GM12878 (cell line): ENCODE measurements at regions not wholly inside any gene's neighbourhood (a gene's known extent, or its start where the extent isn't known, plus 50 kb on each side); places are given as distances from the start of the nearest gene placed in this dataset.

Experiments
- ATAC-seq: fragments of 200-7000 bp; cut with Tn5 transposase; 3 replicates; pipeline ENCODE4 v1.9.1; 2020; ENCODE audit warnings: mild to moderate bottlenecking, moderate library complexity
- BruUV-seq: library from RNA; stranded (reverse); fragments of 400-500 nt; replicated peaks from 2 replicates; lab custom pipeline; 2021; lab: Mats Ljungman, UMichigan
- CTCF ChIA-PET: fragments of 300-600 bp; sonication (Branson Sonifier 250); formaldehyde crosslinking; extraction: SDS; loops from one replicate; lab custom pipeline; 2021; ENCODE audit warnings: inconsistent platforms; lab: Yijun Ruan, JAX
- POLR2A ChIA-PET: fragments of 350-600 bp; formaldehyde crosslinking; extraction: SDS; loops from one replicate; lab custom pipeline; 2021; ENCODE audit warnings: inconsistent platforms; lab: Charles Lee
- RAD21 ChIA-PET: fragments of 300-600 bp; sonication (Branson Sonifier 250); formaldehyde crosslinking; loops from one replicate; lab custom pipeline; 2023; ENCODE audit warnings: antibody characterized with exemption; ENCODE audit not compliant: unreplicated experiment; lab: Charles Lee
- SMC1A ChIA-PET: fragments of 300-600 bp; sonication (Branson Sonifier 250); formaldehyde crosslinking; loops from one replicate; lab custom pipeline; 2023; ENCODE audit not compliant: unreplicated experiment, uncharacterized antibody; lab: Charles Lee
- DNase-seq: peaks from one replicate; pipeline ENCODE4 v3.0.0-alpha.2; 2011; ENCODE audit warnings: low read depth, low spot score
- FAIRE-seq: peaks from 3 replicates; lab custom pipeline; 2011; peaks lifted over from hg19 to GRCh38; lab: Jason Lieb, UNC
- H2AFZ ChIP-seq: 2 replicates; pipeline ENCODE4 v1.6.0; 2011; ENCODE audit warnings: low read depth, low read length, control low read depth; ENCODE audit not compliant: control insufficient read depth
- H3K27ac ChIP-seq: 2 replicates; pipeline ENCODE4 v1.5.1; 2011; ENCODE audit warnings: control low read depth; ENCODE audit not compliant: control insufficient read depth, insufficient read depth
- H3K27me3 ChIP-seq, 2 experiments: replicated peaks in 1 of 2; 2 replicates each; pipeline versions ENCODE4 v1.6.0 to v1.6.1; 2011; ENCODE audit warnings: low read length in 1 of 2; ENCODE audit not compliant: control insufficient read depth in 2 of 2, insufficient read depth in 2 of 2
- H3K36me3 ChIP-seq, 2 experiments: 2 replicates each; pipeline ENCODE4 v1.5.1; 2011; ENCODE audit warnings: low read length in 1 of 2; ENCODE audit not compliant: control insufficient read depth in 2 of 2, insufficient read depth in 2 of 2
- H3K4me1 ChIP-seq: 2 replicates; pipeline ENCODE4 v1.6.1; 2011; ENCODE audit warnings: mild to moderate bottlenecking, low read length, moderate library complexity, mixed read lengths; ENCODE audit not compliant: control insufficient read depth, insufficient read depth
- H3K4me2 ChIP-seq: 2 replicates; pipeline ENCODE4 v1.6.0; 2011; ENCODE audit warnings: control low read depth; ENCODE audit not compliant: control insufficient read depth, insufficient read depth
- H3K4me3 ChIP-seq: fragments of 200-600 bp; sonication (generic); 2 replicates; pipeline ENCODE4 v1.5.1; 2016
- H3K79me2 ChIP-seq: 2 replicates; pipeline ENCODE4 v1.6.0; 2011; ENCODE audit warnings: low read length; ENCODE audit not compliant: control insufficient read depth, insufficient read depth
- H3K9ac ChIP-seq: 2 replicates; pipeline ENCODE4 v1.8.0; 2011; ENCODE audit warnings: low read length, control low read depth, mixed read lengths; ENCODE audit not compliant: control insufficient read depth, insufficient read depth
- H3K9me3 ChIP-seq: replicated peaks from 3 replicates; pipeline ENCODE4 v1.5.1; 2011; ENCODE audit warnings: mild to moderate bottlenecking, low read length; ENCODE audit not compliant: control insufficient read depth, insufficient read depth
- H4K20me1 ChIP-seq: 2 replicates; pipeline ENCODE4 v1.6.0; 2011; ENCODE audit not compliant: control insufficient read depth, insufficient read depth
- CBX5 ChIP-seq: sonication (generic); IDR thresholded peaks from 2 replicates; pipeline ENCODE4 v1.6.1; 2016; ENCODE audit warnings: low read depth, moderate library complexity, mild to moderate bottlenecking, inconsistent platforms
- GABPA ChIP-seq: IDR thresholded peaks from 2 replicates; pipeline ENCODE4 v1.6.1; 2014; ENCODE audit warnings: antibody characterized with exemption, low read depth, mild to moderate bottlenecking, inconsistent platforms
- KLF5 ChIP-seq: fragments of 450-650 bp; IDR thresholded peaks from 2 replicates; pipeline ENCODE4 v1.6.1; 2014; ENCODE audit warnings: mild to moderate bottlenecking; ENCODE audit not compliant: partially characterized antibody
- LARP7 ChIP-seq: fragments of 450-650 bp; IDR thresholded peaks from 2 replicates; pipeline ENCODE4 v1.6.1; 2017; ENCODE audit warnings: mild to moderate bottlenecking
- NR2C1 ChIP-seq: fragments of 450-650 bp; IDR thresholded peaks from 2 replicates; pipeline ENCODE4 v1.6.1; 2017; ENCODE audit warnings: antibody characterized with exemption, mild to moderate bottlenecking, moderate library complexity
- NRF1 ChIP-seq: conservative IDR thresholded peaks from 2 replicates; pipeline ENCODE4 v1.6.1; 2011; ENCODE audit warnings: mild to moderate bottlenecking, low read depth, low read length, improper control_type of control experiment
- RFX5 ChIP-seq: IDR thresholded peaks from 2 replicates; pipeline ENCODE4 v1.6.1; 2011; ENCODE audit warnings: low read depth, low read length, improper control_type of control experiment
- SIX5 ChIP-seq: IDR thresholded peaks from 2 replicates; pipeline ENCODE4 v1.6.1; 2011; ENCODE audit warnings: mild to moderate bottlenecking, low read depth, low read length, moderate library complexity; ENCODE audit not compliant: severe bottlenecking
- WGBS: methylation state at CpG from one replicate; pipeline ENCODE4 v1.1.6; 2016; ENCODE audit warnings: low lambda C conversion rate; ENCODE audit not compliant: insufficient replicate concordance, insufficient coverage; ENCODE audit errors: missing lambda C conversion rate; 5-methylcytosine and 5-hydroxymethylcytosine counted together
- in situ Hi-C: fragments of 300-500 bp; cut with MboI; formaldehyde crosslinking; loops from 9 replicates; pipeline ENCODE4 v1.14.3; 2018; ENCODE audit warnings: mixed read lengths
- intact Hi-C: fragments of 100-400 bp; cut with micrococcal nuclease; formaldehyde crosslinking; loops from one replicate; pipeline ENCODE4 v1.14.2; 2022; ENCODE audit not compliant: unreplicated experiment
- TF ChIP-seq, protein P1 (sequence below): fragments of 450-650 bp; IDR thresholded peaks from 2 replicates; pipeline ENCODE4 v1.6.1; 2017; ENCODE audit warnings: mild to moderate bottlenecking, low read depth, inconsistent platforms; ENCODE audit not compliant: poor library complexity, severe bottlenecking
- TF ChIP-seq, protein P2 (sequence below): fragments of 450-650 bp; formaldehyde crosslinking; IDR thresholded peaks from 2 replicates; pipeline ENCODE4 v1.4.0; 2022; ENCODE audit warnings: mild to moderate bottlenecking, moderate library complexity
- TF ChIP-seq, protein P3 (sequence below): fragments of 450-650 bp; conservative IDR thresholded peaks from 2 replicates; pipeline ENCODE4 v1.6.1; 2017; ENCODE audit warnings: mild to moderate bottlenecking, moderate library complexity
- TF ChIP-seq, protein P4 (sequence below): IDR thresholded peaks from 2 replicates; pipeline ENCODE4 v1.6.1; 2011; ENCODE audit warnings: low read depth, low read length, improper control_type of control experiment, borderline replicate concordance

DNA sequence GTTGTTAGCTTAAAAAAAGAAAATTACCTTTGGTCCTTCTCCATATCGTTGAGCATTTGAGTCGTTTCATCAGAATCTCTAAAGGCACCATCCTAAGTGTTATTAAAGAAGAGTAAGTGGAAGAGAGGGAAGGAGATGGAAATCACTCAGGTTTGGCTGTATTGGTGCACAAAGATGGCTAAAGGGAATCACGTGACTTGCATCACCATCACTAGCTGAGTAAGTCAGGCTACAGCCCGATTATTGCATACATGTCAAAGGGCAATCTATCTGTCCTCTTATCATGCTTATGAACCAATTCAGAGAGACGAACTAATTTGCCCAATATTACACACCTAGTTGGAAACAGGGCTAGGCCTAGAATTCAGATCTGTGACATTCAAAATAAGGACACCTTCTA, 137.6 kb downstream of the CMPK2 start:
- RAD21 ChIA-PET: no interaction called here
- SMC1A ChIA-PET: no interaction called here
- 0% methylated on average over 5 of the region's 5 CpGs for WGBS
- H3K27ac ChIP-seq: no peak overlapping the region
- POLR2A ChIA-PET: no interaction called here
- in situ Hi-C loops (no loop called here), intact Hi-C loops (no loop called here)
- FAIRE-seq (no peak), ATAC-seq (no peak), DNase-seq (no peak)
- no peaks in the 10 kb centered on the region for H4K20me1 ChIP-seq
- CTCF ChIA-PET: no interaction called here
- no peak overlapping the region for H3K9ac ChIP-seq
- H2AFZ ChIP-seq: no peak overlapping the region
- H3K4me3 ChIP-seq: no peak overlapping the region
- no peak overlapping the region for H3K4me2 ChIP-seq
- BruUV-seq: no TSS peak
- no peaks in the 10 kb centered on the region for H3K36me3 ChIP-seq
- H3K79me2 ChIP-seq: no peaks in the 10 kb centered on the region
- no peaks in the 10 kb centered on the region; a peak in 1 of 4 replicates for H3K27me3 ChIP-seq
- no peaks in the 10 kb centered on the region for H3K4me1 ChIP-seq
- no peak for TF ChIP-seq RFX5
- TF ChIP-seq, protein P1, sequence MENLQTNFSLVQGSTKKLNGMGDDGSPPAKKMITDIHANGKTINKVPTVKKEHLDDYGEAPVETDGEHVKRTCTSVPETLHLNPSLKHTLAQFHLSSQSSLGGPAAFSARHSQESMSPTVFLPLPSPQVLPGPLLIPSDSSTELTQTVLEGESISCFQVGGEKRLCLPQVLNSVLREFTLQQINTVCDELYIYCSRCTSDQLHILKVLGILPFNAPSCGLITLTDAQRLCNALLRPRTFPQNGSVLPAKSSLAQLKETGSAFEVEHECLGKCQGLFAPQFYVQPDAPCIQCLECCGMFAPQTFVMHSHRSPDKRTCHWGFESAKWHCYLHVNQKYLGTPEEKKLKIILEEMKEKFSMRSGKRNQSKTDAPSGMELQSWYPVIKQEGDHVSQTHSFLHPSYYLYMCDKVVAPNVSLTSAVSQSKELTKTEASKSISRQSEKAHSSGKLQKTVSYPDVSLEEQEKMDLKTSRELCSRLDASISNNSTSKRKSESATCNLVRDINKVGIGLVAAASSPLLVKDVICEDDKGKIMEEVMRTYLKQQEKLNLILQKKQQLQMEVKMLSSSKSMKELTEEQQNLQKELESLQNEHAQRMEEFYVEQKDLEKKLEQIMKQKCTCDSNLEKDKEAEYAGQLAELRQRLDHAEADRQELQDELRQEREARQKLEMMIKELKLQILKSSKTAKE: no peak
- TF ChIP-seq, protein P2, sequence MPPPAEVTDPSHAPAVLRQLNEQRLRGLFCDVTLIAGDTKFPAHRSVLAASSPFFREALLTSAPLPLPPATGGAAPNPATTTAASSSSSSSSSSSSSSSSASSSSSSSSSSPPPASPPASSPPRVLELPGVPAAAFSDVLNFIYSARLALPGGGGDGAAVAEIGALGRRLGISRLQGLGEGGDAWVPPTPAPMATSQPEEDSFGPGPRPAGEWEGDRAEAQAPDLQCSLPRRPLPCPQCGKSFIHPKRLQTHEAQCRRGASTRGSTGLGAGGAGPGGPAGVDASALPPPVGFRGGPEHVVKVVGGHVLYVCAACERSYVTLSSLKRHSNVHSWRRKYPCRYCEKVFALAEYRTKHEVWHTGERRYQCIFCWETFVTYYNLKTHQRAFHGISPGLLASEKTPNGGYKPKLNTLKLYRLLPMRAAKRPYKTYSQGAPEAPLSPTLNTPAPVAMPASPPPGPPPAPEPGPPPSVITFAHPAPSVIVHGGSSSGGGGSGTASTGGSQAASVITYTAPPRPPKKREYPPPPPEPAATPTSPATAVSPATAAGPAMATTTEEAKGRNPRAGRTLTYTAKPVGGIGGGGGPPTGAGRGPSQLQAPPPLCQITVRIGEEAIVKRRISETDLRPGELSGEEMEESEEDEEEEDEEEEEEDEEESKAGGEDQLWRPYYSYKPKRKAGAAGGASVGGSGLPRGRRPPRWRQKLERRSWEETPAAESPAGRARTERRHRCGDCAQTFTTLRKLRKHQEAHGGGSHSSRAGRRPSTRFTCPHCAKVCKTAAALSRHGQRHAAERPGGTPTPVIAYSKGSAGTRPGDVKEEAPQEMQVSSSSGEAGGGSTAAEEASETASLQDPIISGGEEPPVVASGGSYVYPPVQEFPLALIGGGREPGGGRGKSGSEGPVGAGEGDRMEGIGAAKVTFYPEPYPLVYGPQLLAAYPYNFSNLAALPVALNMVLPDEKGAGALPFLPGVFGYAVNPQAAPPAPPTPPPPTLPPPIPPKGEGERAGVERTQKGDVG: no peak
- no peak for TF ChIP-seq GABPA
- TF ChIP-seq NRF1: no peak
- no peak for TF ChIP-seq SIX5
- TF ChIP-seq KLF5: no peak
- TF ChIP-seq LARP7: no peak
- TF ChIP-seq, protein P3, sequence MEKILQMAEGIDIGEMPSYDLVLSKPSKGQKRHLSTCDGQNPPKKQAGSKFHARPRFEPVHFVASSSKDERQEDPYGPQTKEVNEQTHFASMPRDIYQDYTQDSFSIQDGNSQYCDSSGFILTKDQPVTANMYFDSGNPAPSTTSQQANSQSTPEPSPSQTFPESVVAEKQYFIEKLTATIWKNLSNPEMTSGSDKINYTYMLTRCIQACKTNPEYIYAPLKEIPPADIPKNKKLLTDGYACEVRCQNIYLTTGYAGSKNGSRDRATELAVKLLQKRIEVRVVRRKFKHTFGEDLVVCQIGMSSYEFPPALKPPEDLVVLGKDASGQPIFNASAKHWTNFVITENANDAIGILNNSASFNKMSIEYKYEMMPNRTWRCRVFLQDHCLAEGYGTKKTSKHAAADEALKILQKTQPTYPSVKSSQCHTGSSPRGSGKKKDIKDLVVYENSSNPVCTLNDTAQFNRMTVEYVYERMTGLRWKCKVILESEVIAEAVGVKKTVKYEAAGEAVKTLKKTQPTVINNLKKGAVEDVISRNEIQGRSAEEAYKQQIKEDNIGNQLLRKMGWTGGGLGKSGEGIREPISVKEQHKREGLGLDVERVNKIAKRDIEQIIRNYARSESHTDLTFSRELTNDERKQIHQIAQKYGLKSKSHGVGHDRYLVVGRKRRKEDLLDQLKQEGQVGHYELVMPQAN: no peak
- no peak for TF ChIP-seq NR2C1
- TF ChIP-seq, protein P4, sequence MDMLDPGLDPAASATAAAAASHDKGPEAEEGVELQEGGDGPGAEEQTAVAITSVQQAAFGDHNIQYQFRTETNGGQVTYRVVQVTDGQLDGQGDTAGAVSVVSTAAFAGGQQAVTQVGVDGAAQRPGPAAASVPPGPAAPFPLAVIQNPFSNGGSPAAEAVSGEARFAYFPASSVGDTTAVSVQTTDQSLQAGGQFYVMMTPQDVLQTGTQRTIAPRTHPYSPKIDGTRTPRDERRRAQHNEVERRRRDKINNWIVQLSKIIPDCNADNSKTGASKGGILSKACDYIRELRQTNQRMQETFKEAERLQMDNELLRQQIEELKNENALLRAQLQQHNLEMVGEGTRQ: no peak
- no peak for TF ChIP-seq CBX5
- TF ChIP-seq, all 136 proteins: peak for 0
- no peaks in the 10 kb centered on the region for H3K9me3 ChIP-seq
